ENCODE measurements at regions not wholly inside any gene's neighbourhood (a gene's known extent, or its start where the extent isn't known, plus 50 kb on each side); places are given as distances from the start of the nearest gene placed in this dataset.

GRCh38 chr15:94620632-94621031 is 389.3 kb downstream of the MCTP2 start:
- DNase-seq (ENCODE audit: low read depth): no peak
- no peak overlapping the region for H3K4me3 ChIP-seq (ENCODE audit: low read length)
- TF ChIP-seq CTCF (conservative IDR thresholded peaks at IDR 0.05; ENCODE audit: low read depth, low read length): no peak

DNA sequence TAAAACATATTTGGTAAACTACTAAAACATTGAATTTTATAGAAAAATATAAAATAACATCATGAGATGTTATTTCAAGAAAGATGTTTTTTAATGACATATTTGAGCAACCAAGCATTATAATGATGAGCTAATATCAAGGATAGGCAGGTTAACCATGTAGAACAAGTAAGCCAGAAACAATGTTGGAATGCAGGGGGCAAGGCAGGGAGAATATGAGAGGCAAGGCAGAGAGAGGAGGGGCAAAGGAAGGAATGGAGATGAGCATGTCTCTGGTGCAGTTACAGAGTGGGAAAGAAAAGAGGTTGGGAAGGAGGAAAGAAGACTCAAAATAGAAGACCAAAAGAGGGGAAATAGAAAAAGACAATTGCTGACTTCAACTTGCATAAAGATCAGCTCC is 390.4 kb downstream of the MCTP2 start:
- H3K4me3 ChIP-seq (ENCODE audit: low read length): no peak overlapping the region
- no peak for TF ChIP-seq CTCF (conservative IDR thresholded peaks at IDR 0.05; ENCODE audit: low read depth, low read length)
- no peak for DNase-seq (ENCODE audit: low read depth)

DNA sequence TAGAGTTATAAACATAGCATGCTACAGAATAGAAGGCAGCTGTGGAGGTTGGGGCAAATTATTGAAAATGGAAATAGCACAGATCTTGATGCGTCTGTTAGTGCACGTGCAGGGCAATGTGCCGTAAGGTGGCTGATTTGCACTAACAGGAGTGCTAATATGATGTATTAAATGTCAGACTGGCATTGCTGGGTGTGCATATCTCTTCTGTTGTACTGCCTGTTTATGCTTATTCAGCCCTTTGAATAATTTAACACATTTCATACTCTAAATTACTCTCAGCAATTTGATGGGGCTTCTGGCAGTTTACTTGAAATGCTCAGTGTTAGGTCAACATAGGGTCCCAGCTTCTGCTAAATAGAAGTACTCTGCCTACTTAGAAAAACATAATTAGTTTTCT is 395.6 kb downstream of the MCTP2 start:
- no peak for DNase-seq (ENCODE audit: low read depth)
- H3K4me3 ChIP-seq (ENCODE audit: low read length): no peak overlapping the region
- TF ChIP-seq CTCF (conservative IDR thresholded peaks at IDR 0.05; ENCODE audit: low read depth, low read length): no peak

DNA sequence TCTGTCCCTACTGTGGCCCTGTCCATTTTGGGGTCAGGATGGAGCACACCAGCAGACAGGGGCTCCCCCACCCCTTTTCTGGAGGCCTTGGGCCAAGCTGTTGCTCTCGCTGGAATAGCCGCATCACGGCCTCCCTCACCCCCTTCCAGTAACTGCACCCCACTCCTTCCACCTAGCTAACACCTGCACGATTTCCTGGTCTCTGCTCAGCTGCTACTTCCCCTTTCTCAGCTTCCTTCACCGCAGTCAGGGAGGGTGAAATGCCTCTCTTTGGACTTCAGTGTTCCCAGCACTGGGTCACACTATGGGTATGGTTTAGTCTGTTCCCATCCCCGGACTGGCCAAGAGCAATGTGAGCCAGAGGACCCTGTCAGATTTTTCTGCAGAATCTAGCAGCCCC is 400.2 kb downstream of the MCTP2 start:
- DNase-seq (ENCODE audit: low read depth): no peak
- no peak for TF ChIP-seq CTCF (conservative IDR thresholded peaks at IDR 0.05; ENCODE audit: low read depth, low read length)
- H3K4me3 ChIP-seq (ENCODE audit: low read length): no peak overlapping the region

- no peak for TF ChIP-seq CTCF (conservative IDR thresholded peaks at IDR 0.05; ENCODE audit: low read depth, low read length)
- no peak overlapping the region for H3K4me3 ChIP-seq (ENCODE audit: low read length)
- DNase-seq (ENCODE audit: low read depth): no peak
Observed at GRCh38 chr15:94638183-94638582, 406.8 kb downstream of the MCTP2 start.

- no peak overlapping the region for H3K4me3 ChIP-seq (ENCODE audit: low read length)
- DNase-seq (ENCODE audit: low read depth): no peak
- TF ChIP-seq CTCF (conservative IDR thresholded peaks at IDR 0.05; ENCODE audit: low read depth, low read length): no peak
Observed at GRCh38 chr15:94639701-94640100, 408.3 kb downstream of the MCTP2 start.

DNA sequence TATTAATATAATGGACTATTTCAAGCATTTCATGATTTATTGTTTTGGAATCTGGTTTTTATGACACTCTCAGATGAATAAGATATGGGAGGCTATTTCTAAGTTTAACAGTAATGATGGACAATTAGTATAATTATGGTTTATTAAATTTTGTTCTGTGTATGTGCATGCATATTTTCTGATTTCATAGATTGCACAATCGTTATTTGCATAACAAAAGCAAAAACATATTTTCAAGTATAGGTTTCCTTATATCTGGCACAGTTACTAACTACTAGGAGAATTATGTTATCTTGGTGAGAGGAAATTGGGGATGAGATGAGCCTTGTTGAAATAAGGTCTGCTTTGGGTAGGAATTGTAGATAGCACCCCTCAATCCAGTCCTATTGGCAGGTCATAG is 413.1 kb downstream of the MCTP2 start:
- H3K4me3 ChIP-seq (ENCODE audit: low read length): no peak overlapping the region
- TF ChIP-seq CTCF (conservative IDR thresholded peaks at IDR 0.05; ENCODE audit: low read depth, low read length): no peak
- no peak for DNase-seq (ENCODE audit: low read depth)
